H1 (cell line): ENCODE measurements at regions not wholly inside any gene's neighbourhood (a gene's known extent, or its start where the extent isn't known, plus 50 kb on each side); places are given as distances from the start of the nearest gene placed in this dataset.

Experiments
- ASH2L ChIP-seq: fragments of 200-600, 300-600 bp; sonication (generic); IDR thresholded peaks from one replicate; pipeline ENCODE4 v1.7.1; 2017; ENCODE audit warnings: low read length
- KDM4A ChIP-seq: IDR thresholded peaks from one replicate; pipeline ENCODE4 v1.7.1; 2012; ENCODE audit warnings: low read depth, mild to moderate bottlenecking, moderate library complexity, low read length, inconsistent platforms; ENCODE audit not compliant: severe bottlenecking
- POLR2AphosphoS5 ChIP-seq: IDR thresholded peaks from 2 replicates; pipeline ENCODE4 v1.6.1; 2011; ENCODE audit warnings: low read depth, low read length
- USF2 ChIP-seq: IDR thresholded peaks from 2 replicates; pipeline ENCODE4 v1.6.1; 2011; ENCODE audit warnings: low read length, improper control_type of control experiment

- TF ChIP-seq ASH2L (no peak), KDM4A (no peak), USF2 (no peak), POLR2AphosphoS5 (no peak)
Measured at GRCh38 chr2:78077633-78078032, 555.5 kb upstream of the LRRTM4 start (continued).
